H9 (cell line): ENCODE measurements at regions not wholly inside any gene's neighbourhood (a gene's known extent, or its start where the extent isn't known, plus 50 kb on each side); places are given as distances from the start of the nearest gene placed in this dataset.

Experiments
- DNase-seq: peaks from one replicate; pipeline ENCODE4 v3.0.0-alpha.2; 2017
- H2AFZ ChIP-seq: one replicate; pipeline ENCODE4 v1.6.1; 2013; ENCODE audit warnings: mild to moderate bottlenecking, low read length, control low read depth, moderate library complexity
- H2AK5ac ChIP-seq: 2 replicates; pipeline ENCODE4 v1.6.1; 2013; ENCODE audit warnings: low read length, control low read depth, mixed read lengths; ENCODE audit not compliant: insufficient read length
- H2BK120ac ChIP-seq: one replicate; pipeline ENCODE4 v1.6.1; 2013; ENCODE audit warnings: low read depth, mild to moderate bottlenecking, low read length, control low read depth, inconsistent platforms; ENCODE audit not compliant: poor library complexity, severe bottlenecking
- H2BK12ac ChIP-seq: 2 replicates; pipeline ENCODE4 v1.6.1; 2013; ENCODE audit warnings: low read length, control low read depth, mixed read lengths, low read depth; ENCODE audit not compliant: insufficient read length
- H2BK15ac ChIP-seq: 2 replicates; pipeline ENCODE4 v1.6.1; 2013; ENCODE audit warnings: low read depth, low read length, control low read depth
- H2BK20ac ChIP-seq: one replicate; pipeline ENCODE4 v1.6.1; 2013; ENCODE audit warnings: low read depth, mild to moderate bottlenecking, low read length, control low read depth, inconsistent platforms; ENCODE audit not compliant: poor library complexity, severe bottlenecking
- H2BK5ac ChIP-seq: 2 replicates; pipeline ENCODE4 v1.6.1; 2013; ENCODE audit warnings: low read length, control low read depth, mixed read lengths; ENCODE audit not compliant: insufficient read length
- H3K14ac ChIP-seq: 2 replicates; pipeline ENCODE4 v1.6.1; 2013; ENCODE audit warnings: low read length, control low read depth; ENCODE audit not compliant: insufficient read depth
- H3K18ac ChIP-seq: 2 replicates; pipeline ENCODE4 v1.6.1; 2013; ENCODE audit warnings: low read depth, mild to moderate bottlenecking, mixed read lengths, low read length, control low read depth; ENCODE audit not compliant: insufficient read length
- H3K23ac ChIP-seq: 2 replicates; pipeline ENCODE4 v1.6.1; 2013; ENCODE audit warnings: low read length, control low read depth, mixed read lengths, low read depth; ENCODE audit not compliant: insufficient read length
- H3K23me2 ChIP-seq: 2 replicates; pipeline ENCODE4 v1.6.1; 2013; ENCODE audit warnings: low read depth, mild to moderate bottlenecking, mixed read lengths, low read length, control low read depth; ENCODE audit not compliant: insufficient read length, poor library complexity, severe bottlenecking
- H3K27ac ChIP-seq: 2 replicates; pipeline ENCODE4 v1.5.1; 2013; ENCODE audit warnings: low read length, control low read depth, mixed read lengths, low read depth; ENCODE audit not compliant: insufficient read length
- H3K27me3 ChIP-seq: 2 replicates; pipeline ENCODE4 v1.6.1; 2013; ENCODE audit warnings: low read length, control low read depth, inconsistent platforms; ENCODE audit not compliant: insufficient read depth
- H3K4ac ChIP-seq: 2 replicates; pipeline ENCODE4 v1.6.1; 2013; ENCODE audit warnings: low read depth, mild to moderate bottlenecking, control low read depth, inconsistent platforms, low read length, moderate library complexity
- H3K4me1 ChIP-seq: 2 replicates; pipeline ENCODE4 v1.6.1; 2013; ENCODE audit warnings: low read length, control low read depth, inconsistent platforms; ENCODE audit not compliant: insufficient read depth
- H3K4me2 ChIP-seq: 2 replicates; pipeline ENCODE4 v1.6.1; 2013; ENCODE audit warnings: low read length, control low read depth, mixed read lengths; ENCODE audit not compliant: insufficient read length, insufficient read depth
- H3K56ac ChIP-seq: 2 replicates; pipeline ENCODE4 v1.6.1; 2013; ENCODE audit warnings: low read depth, mild to moderate bottlenecking, mixed read lengths, low read length, control low read depth; ENCODE audit not compliant: insufficient read length
- H3K79me1 ChIP-seq: 2 replicates; pipeline ENCODE4 v1.6.1; 2013; ENCODE audit warnings: low read depth, mild to moderate bottlenecking, moderate library complexity, low read length, control low read depth, inconsistent platforms; ENCODE audit not compliant: insufficient read depth, poor library complexity, severe bottlenecking
- H3K79me2 ChIP-seq: 2 replicates; pipeline ENCODE4 v1.6.1; 2013; ENCODE audit warnings: low read length, control low read depth, inconsistent platforms; ENCODE audit not compliant: insufficient read depth
- H3K9ac ChIP-seq: 2 replicates; pipeline ENCODE4 v1.6.1; 2013; ENCODE audit warnings: low read length, control low read depth, mixed read lengths; ENCODE audit not compliant: insufficient read length; ENCODE audit errors: extremely low read depth
- H3K9me3 ChIP-seq: one replicate; pipeline ENCODE4 v1.6.1; 2013; ENCODE audit warnings: low read depth, low read length, inconsistent platforms; ENCODE audit not compliant: control insufficient read depth
- H3T11ph ChIP-seq: one replicate; pipeline ENCODE4 v1.6.1; 2013; ENCODE audit warnings: mild to moderate bottlenecking, low read length, control low read depth, inconsistent platforms
- H4K20me1 ChIP-seq: one replicate; pipeline ENCODE4 v1.6.1; 2013; ENCODE audit not compliant: control insufficient read depth, insufficient read length, insufficient read depth
- H4K5ac ChIP-seq: 2 replicates; pipeline ENCODE4 v1.6.1; 2013; ENCODE audit warnings: low read depth, mild to moderate bottlenecking, mixed read lengths, low read length, control low read depth; ENCODE audit not compliant: insufficient read length
- H4K8ac ChIP-seq: replicated peaks from 2 replicates; pipeline ENCODE4 v1.6.1; 2013; ENCODE audit warnings: low read length, control low read depth, mixed read lengths, low read depth; ENCODE audit not compliant: insufficient read length
- H4K91ac ChIP-seq: 2 replicates; pipeline ENCODE4 v1.6.1; 2013; ENCODE audit warnings: low read depth, mild to moderate bottlenecking, moderate library complexity, mixed read lengths, low read length, control low read depth; ENCODE audit not compliant: insufficient read length
- H3K27ac Mint-ChIP-seq, 3 experiments: 2 replicates in 2 of 3; 3 replicates in 1 of 3; pipeline ENCODE4 v1.8.0; 2020 to 2021; ENCODE audit warnings: mixed read lengths in 3 of 3, mild to moderate bottlenecking in 1 of 3, moderate library complexity in 1 of 3
- H3K27me3 Mint-ChIP-seq: 2 replicates; pipeline ENCODE4 v1.8.0; 2021; ENCODE audit warnings: low read depth, mild to moderate bottlenecking, moderate library complexity, mixed read lengths
- H3K36me3 Mint-ChIP-seq, 3 experiments: 2 replicates in 2 of 3; 3 replicates in 1 of 3; pipeline ENCODE4 v1.8.0; 2020 to 2021; ENCODE audit warnings: low read depth in 3 of 3, mixed read lengths in 3 of 3; ENCODE audit not compliant: insufficient read depth in 1 of 3
- H3K4me1 Mint-ChIP-seq, 2 experiments: 2 replicates each; pipeline ENCODE4 v1.8.0; 2020; ENCODE audit warnings: mixed read lengths in 2 of 2
- H3K4me3 Mint-ChIP-seq, 2 experiments: 2 replicates in 1 of 2; 3 replicates in 1 of 2; pipeline ENCODE4 v1.8.0; 2020 to 2021; ENCODE audit warnings: mild to moderate bottlenecking in 2 of 2, mixed read lengths in 2 of 2, moderate library complexity in 1 of 2
- H3K9me3 Mint-ChIP-seq, 2 experiments: 2 replicates in 1 of 2; 3 replicates in 1 of 2; pipeline ENCODE4 v1.8.0; 2020; ENCODE audit warnings: mild to moderate bottlenecking in 2 of 2, mixed read lengths in 2 of 2, moderate library complexity in 1 of 2
- WGBS: extraction: QIAGEN DNeasy Blood & Tissue Kit; methylation state at CpG from one replicate; pipeline ENCODE4 v1.1.7; 2013; ENCODE audit warnings: missing lambda C conversion rate, low lambda C conversion rate, mixed read lengths; ENCODE audit not compliant: insufficient read length; ENCODE audit errors: extremely low coverage; 5-methylcytosine and 5-hydroxymethylcytosine counted together
- TF ChIP-seq, protein P1 (sequence below): fragments of 200-600 bp; sonication (generic); conservative IDR thresholded peaks from 3 replicates; pipeline ENCODE4 v1.8.0; 2021; ENCODE audit warnings: antibody characterized with exemption, mild to moderate bottlenecking

DNA sequence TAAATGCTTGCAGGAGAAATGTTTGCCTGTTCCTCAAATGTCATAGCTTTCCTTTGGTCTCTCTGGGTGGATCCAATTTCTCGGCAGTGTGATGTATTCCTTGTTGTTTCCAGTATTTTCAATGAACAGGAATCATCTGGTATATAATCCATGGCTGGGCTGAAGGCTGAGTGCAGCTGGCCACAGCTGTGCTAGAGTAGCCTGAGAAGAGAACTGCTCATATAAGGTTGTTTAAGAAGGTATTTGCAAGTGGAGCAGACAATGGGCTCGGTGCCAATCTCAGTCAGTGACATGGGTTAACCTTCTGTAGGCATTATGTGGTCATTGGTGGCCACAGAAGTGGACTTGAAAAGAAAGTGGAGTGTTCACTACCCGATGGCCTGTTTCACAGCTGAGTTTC is 390.3 kb downstream of the SPRY1 start:
- Histone ChIP-seq H3K56ac (no peak overlapping the region), H3K4ac (no peak overlapping the region), H2BK5ac (no peak overlapping the region), H3K14ac (no peak overlapping the region), H3K4me2 (no peak overlapping the region), H2BK120ac (no peak overlapping the region), H3K27me3 (no peaks in the 10 kb centered on the region), H4K5ac (no peak overlapping the region), H2AK5ac (no peak overlapping the region), H3K23me2 (no peaks in the 10 kb centered on the region), H4K91ac (no peak overlapping the region), H4K8ac (no peak overlapping the region), H4K20me1 (no peaks in the 10 kb centered on the region), H2AFZ (no peak overlapping the region), H3K18ac (no peak overlapping the region), H2BK20ac (no peak overlapping the region), H3T11ph (no peak overlapping the region), H3K27ac (no peak overlapping the region), H3K23ac (no peak overlapping the region), H2BK15ac (no peak overlapping the region; the same call in 1 of the 2 replicates), H3K9me3 (no peaks in the 10 kb centered on the region), H2BK12ac (no peak overlapping the region), H3K79me2 (no peaks in the 10 kb centered on the region), H3K4me1 (peaks cover 5% of the 10 kb centered on the region; the same call in 1 of the 2 replicates), H3K9ac (no peak overlapping the region), H3K79me1 (no peaks in the 10 kb centered on the region)
- no CpG with 5 or more reads among the region's 3 CpGs for WGBS
- Mint-ChIP-seq H3K9me3 (no peaks in the 10 kb centered on the region), H3K36me3 (peaks cover 0 to 10% (median 0%) of the 10 kb centered on the region in 3 experiments; a peak in 2 of 7 replicates), H3K4me1 (peaks cover 45 to 48% of the 10 kb centered on the region in 2 experiments), H3K27me3 (no peaks in the 10 kb centered on the region), H3K27ac (peak overlapping the region; percentile 31 to 87 (median 76); a peak in 6 of 7 replicates), H3K4me3 (no peak overlapping the region)
- DNase-seq, result no peak
- TF ChIP-seq, protein P1, sequence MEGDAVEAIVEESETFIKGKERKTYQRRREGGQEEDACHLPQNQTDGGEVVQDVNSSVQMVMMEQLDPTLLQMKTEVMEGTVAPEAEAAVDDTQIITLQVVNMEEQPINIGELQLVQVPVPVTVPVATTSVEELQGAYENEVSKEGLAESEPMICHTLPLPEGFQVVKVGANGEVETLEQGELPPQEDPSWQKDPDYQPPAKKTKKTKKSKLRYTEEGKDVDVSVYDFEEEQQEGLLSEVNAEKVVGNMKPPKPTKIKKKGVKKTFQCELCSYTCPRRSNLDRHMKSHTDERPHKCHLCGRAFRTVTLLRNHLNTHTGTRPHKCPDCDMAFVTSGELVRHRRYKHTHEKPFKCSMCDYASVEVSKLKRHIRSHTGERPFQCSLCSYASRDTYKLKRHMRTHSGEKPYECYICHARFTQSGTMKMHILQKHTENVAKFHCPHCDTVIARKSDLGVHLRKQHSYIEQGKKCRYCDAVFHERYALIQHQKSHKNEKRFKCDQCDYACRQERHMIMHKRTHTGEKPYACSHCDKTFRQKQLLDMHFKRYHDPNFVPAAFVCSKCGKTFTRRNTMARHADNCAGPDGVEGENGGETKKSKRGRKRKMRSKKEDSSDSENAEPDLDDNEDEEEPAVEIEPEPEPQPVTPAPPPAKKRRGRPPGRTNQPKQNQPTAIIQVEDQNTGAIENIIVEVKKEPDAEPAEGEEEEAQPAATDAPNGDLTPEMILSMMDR, result no peak
